ENCODE measurements at regions not wholly inside any gene's neighbourhood (a gene's known extent, or its start where the extent isn't known, plus 50 kb on each side); places are given as distances from the start of the nearest gene placed in this dataset.

GRCh38 chr4:14934704-14935390 is 67.4 kb upstream of the CPEB2 start:
- Histone ChIP-seq H3K23ac (ENCODE audit: insufficient read length, low read depth, low read length) (no peak overlapping the region), H2BK15ac (ENCODE audit: low read depth, low read length) (no peak overlapping the region), H3K23me2 (ENCODE audit: insufficient read length, low read depth, low read length, poor library complexity, severe bottlenecking) (no peaks in the 10 kb centered on the region), H3K9ac (ENCODE audit: extremely low read depth, insufficient read length, low read length) (no peak overlapping the region), H2BK120ac (ENCODE audit: low read depth, low read length, poor library complexity, severe bottlenecking) (no peak overlapping the region), H4K5ac (ENCODE audit: insufficient read length, low read depth, low read length) (no peak overlapping the region), H3K27me3 (ENCODE audit: insufficient read depth, low read length) (no peaks in the 10 kb centered on the region), H3K14ac (ENCODE audit: insufficient read depth, low read length) (no peak overlapping the region), H2BK20ac (ENCODE audit: low read depth, low read length, poor library complexity, severe bottlenecking) (no peak overlapping the region), H4K91ac (ENCODE audit: insufficient read length, low read depth, low read length) (no peak overlapping the region), H4K20me1 (ENCODE audit: control insufficient read depth, insufficient read depth, insufficient read length) (no peaks in the 10 kb centered on the region), H2BK12ac (ENCODE audit: insufficient read length, low read depth, low read length) (no peak overlapping the region), H3K4me1 (ENCODE audit: insufficient read depth, low read length) (no peaks in the 10 kb centered on the region), H2BK5ac (ENCODE audit: insufficient read length, low read length) (no peak overlapping the region), H4K8ac (replicated peaks; ENCODE audit: insufficient read length, low read depth, low read length) (no peak overlapping the region), H3K18ac (ENCODE audit: insufficient read length, low read depth, low read length) (no peak overlapping the region), H3K56ac (ENCODE audit: insufficient read length, low read depth, low read length) (no peak overlapping the region), H2AK5ac (ENCODE audit: insufficient read length, low read length) (no peak overlapping the region), H3K27ac (ENCODE audit: insufficient read length, low read depth, low read length) (no peak overlapping the region), H2AFZ (ENCODE audit: low read length) (no peak overlapping the region), H3K79me1 (ENCODE audit: insufficient read depth, low read depth, low read length, poor library complexity, severe bottlenecking) (no peaks in the 10 kb centered on the region), H3K9me3 (ENCODE audit: control insufficient read depth, low read depth, low read length) (no peaks in the 10 kb centered on the region), H3K4ac (ENCODE audit: low read depth, low read length) (no peak overlapping the region), H3T11ph (ENCODE audit: low read length) (no peak overlapping the region), H3K4me2 (ENCODE audit: insufficient read depth, insufficient read length, low read length) (no peak overlapping the region), H3K79me2 (ENCODE audit: insufficient read depth, low read length) (no peaks in the 10 kb centered on the region)
- H3K4me1 Mint-ChIP-seq: no peaks in the 10 kb centered on the region
- no peak overlapping the region for H3K27ac Mint-ChIP-seq
- H3K9me3 Mint-ChIP-seq: peaks cover 0 to 2% of the 10 kb centered on the region in 2 experiments; a peak in 2 of 5 replicates
- no peaks in the 10 kb centered on the region; a peak in 1 of 7 replicates for H3K36me3 Mint-ChIP-seq (ENCODE audit: insufficient read depth in 1 of 3, low read depth in 3 of 3)
- H3K4me3 Mint-ChIP-seq: no peak overlapping the region
- peaks cover 2% of the 10 kb centered on the region; the same call in 1 of the 2 replicates for H3K27me3 Mint-ChIP-seq (ENCODE audit: low read depth)
- no peak for TF ChIP-seq CTCF (conservative IDR thresholded peaks at IDR 0.05)
- no peak for DNase-seq
- WGBS (ENCODE audit: extremely low coverage, insufficient read length, low lambda C conversion rate): no CpG with 5 or more reads among the region's 9 CpGs

All from H9 (cell line).